ENCODE measurements at regions not wholly inside any gene's neighbourhood (a gene's known extent, or its start where the extent isn't known, plus 50 kb on each side); places are given as distances from the start of the nearest gene placed in this dataset.

DNA sequence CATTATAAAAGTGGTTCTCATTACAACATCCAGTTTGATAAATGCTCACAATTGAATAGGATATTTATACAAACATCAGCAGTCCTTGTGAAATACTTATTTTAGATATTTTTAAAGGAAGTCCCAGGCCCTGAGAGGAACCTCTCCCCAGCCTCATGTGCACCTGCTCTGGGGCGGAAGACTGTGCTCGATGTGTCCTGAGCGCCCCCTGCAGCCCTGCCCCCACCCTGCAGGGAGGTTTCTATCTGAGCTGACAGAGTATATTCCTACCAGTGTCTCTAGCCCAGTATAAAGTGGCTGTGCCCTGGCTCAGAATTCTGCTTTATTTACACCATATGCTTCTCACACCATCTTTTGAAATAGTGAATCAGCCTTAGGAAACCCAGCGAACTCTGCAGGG, 1349.1 kb downstream of the TMEM121 start:
- peak; percentile 25 for DNase-seq

GRCh38 chr14:106876711-106877110, 1350.3 kb downstream of the TMEM121 start:
- DNase-seq = no peak

DNA sequence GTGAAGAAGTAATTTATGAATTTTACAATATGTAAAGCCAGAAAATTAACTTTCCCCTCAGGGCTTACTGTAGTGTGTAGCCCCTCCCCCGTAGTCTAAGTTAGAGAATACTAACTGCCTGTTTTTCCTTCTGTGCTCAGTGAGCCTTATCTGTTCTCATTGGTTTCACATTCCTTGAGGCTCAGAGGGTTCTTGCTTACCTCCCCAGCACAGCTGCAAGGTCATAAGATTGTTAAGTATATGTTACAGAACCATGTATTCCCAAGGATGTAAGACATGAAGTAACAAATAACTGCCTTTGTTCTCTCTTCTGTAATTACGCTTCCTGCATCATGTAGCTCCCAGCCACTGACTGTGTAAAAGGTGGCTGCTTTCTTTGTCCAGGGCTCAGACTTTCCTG, 1351.1 kb downstream of the TMEM121 start:
- no peak for DNase-seq

DNA sequence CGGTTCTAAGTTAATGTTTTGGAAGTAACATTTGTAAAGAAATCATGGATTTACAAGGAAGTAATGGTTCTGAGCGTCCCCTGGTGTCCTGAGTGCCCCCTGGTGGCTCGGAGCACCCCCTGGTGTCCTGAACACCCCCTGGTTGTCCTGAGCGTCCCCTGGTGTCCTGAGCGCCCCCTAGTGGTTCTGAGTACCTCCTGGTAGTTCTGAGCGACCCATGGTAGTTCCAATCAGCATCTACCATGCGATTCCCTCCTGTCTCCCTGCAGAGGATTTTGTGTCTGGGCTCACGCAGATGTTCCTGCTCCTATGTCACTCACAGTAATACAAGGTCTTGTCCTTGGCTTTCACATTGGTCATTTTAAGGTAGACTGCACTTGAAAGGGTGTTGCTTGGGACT, 1352.9 kb downstream of the TMEM121 start:
- peak; percentile 53 for DNase-seq

DNA sequence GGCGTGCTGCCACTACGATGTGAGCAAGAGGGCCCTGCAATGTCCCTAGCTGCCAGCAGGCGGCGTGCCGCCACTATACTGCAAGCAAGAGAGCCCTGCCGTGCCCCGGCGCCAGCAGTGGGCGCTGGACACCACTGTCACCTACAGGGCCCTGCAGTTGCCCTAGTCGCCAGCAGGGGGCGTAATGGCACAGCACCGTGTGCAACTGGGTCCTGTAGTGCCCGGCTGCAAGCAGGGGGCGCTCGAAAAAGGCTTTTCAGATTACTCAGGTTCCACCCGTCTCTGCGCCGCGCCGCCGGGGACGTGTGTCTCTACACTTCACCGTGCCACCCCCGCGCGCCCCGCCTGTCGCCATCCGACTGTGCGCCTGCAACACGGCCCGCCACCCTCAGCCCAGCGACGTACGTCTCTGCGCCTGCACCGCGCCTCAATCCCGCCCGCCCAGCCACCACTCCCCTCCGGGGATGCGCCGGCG, 1356.9 kb downstream of the TMEM121 start:
- DNase-seq = peak; percentile 40
